ENCODE measurements at regions not wholly inside any gene's neighbourhood (a gene's known extent, or its start where the extent isn't known, plus 50 kb on each side); places are given as distances from the start of the nearest gene placed in this dataset.

DNA sequence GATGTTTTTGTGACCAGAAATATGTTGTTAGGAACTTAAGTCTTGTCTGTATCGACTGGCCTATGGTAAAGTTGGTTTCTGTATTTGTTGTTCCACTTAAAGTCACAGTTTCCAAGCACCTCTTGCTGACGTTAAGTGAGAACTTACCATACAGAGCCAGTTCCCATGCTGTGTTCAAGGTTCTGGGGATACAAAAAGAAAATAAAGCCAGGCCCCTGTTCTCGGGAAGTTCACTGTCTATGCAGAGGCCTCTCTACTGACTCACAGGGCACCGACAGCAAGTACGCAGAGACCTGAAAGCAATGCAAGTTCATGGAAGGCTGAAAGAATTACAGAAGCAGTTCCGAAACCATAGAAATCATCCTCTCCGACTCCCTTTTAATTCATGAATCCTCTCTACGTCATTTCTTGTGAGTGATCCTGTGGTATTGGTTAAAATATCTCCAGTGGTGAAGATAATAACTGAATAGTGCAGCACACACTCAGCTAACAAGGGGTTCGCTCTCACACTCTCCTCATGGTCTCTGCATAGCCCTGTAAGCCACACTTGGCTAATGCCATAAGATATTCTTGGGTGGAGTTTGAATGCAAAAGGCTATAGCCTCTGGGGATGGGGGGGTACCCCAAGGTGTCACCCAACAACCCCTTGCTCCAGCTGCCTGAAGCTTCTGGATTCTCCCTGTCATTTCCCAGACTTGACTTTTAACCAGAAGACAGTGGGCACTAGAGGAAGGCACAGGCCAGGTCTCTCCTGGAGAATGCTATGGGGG, 91.2 kb upstream of the EXOC2 start:
- TF ChIP-seq EZH2 (IDR thresholded peaks at IDR 0.05; ENCODE audit: insufficient read depth, poor library complexity, severe bottlenecking) = no peak
- no peak for TF ChIP-seq EZH2phosphoT487 (IDR thresholded peaks at IDR 0.05; ENCODE audit: insufficient read depth, low read depth)

Data from GM23248 (cell line).